CD14-positive monocyte (primary cell): ENCODE measurements at regions not wholly inside any gene's neighbourhood (a gene's known extent, or its start where the extent isn't known, plus 50 kb on each side); places are given as distances from the start of the nearest gene placed in this dataset.

ENCODE experiments used
- DNase-seq, 3 donors: peaks; one replicate each; pipeline ENCODE4 v3.0.0-alpha.2; 2011 to 2022
- H2AFZ ChIP-seq: 2 replicates; pipeline ENCODE4 v1.6.0; 2012; ENCODE audit warnings: mild to moderate bottlenecking, low read depth, low read length, inconsistent platforms; ENCODE audit not compliant: insufficient read depth, poor library complexity, severe bottlenecking
- H3K27ac ChIP-seq, 2 donors: 1 replicate in 1 of 2; 2 replicates in 1 of 2; pipeline ENCODE4 v1.5.1; 2012 to 2013; ENCODE audit warnings: low read length in 2 of 2, control low read depth in 1 of 2, inconsistent platforms in 1 of 2, low read depth in 1 of 2, mild to moderate bottlenecking in 1 of 2
- H3K27me3 ChIP-seq, 2 donors: one replicate each; pipeline versions ENCODE4 v1.6.0 to v1.6.1; 2011 to 2013; ENCODE audit warnings: low read length in 2 of 2; ENCODE audit not compliant: control insufficient read depth in 2 of 2, insufficient read depth in 2 of 2
- H3K36me3 ChIP-seq, 2 donors: replicated peaks in 1 of 2; 1 replicate in 1 of 2; 2 replicates in 1 of 2; pipeline versions ENCODE4 v1.5.1 to v1.6.1; 2012 to 2013; ENCODE audit warnings: low read length in 2 of 2, control low read depth in 1 of 2, inconsistent platforms in 1 of 2, mild to moderate bottlenecking in 1 of 2; ENCODE audit not compliant: insufficient read depth in 2 of 2, control insufficient read depth in 1 of 2
- H3K4me1 ChIP-seq, 2 donors: 1 replicate in 1 of 2; 2 replicates in 1 of 2; pipeline versions ENCODE4 v1.5.1 to v1.6.1; 2012 to 2013; ENCODE audit warnings: low read length in 2 of 2, control low read depth in 1 of 2, inconsistent platforms in 1 of 2, mild to moderate bottlenecking in 1 of 2, moderate library complexity in 1 of 2; ENCODE audit not compliant: insufficient read depth in 2 of 2, control insufficient read depth in 1 of 2
- H3K4me2 ChIP-seq: replicated peaks from 2 replicates; pipeline ENCODE3; 2012; ENCODE audit warnings: low read length, moderate library complexity, mild to moderate bottlenecking; ENCODE audit not compliant: poor library complexity, severe bottlenecking; ENCODE audit errors: extremely low read depth
- H3K4me3 ChIP-seq, 3 experiments: fragments of 200-600 bp in 1 of 3; sonication (generic) in 1 of 3; replicated peaks in 1 of 3; 1 replicate in 2 of 3; 2 replicates in 1 of 3; pipeline ENCODE4 v1.5.1; 2011 to 2013; ENCODE audit warnings: low read length in 3 of 3, mild to moderate bottlenecking in 3 of 3, control low read depth in 2 of 3, low read depth in 2 of 3, inconsistent platforms in 1 of 3, moderate library complexity in 1 of 3
- H3K79me2 ChIP-seq: 2 replicates; pipeline ENCODE4 v1.6.0; 2012; ENCODE audit warnings: mild to moderate bottlenecking, control low read depth, inconsistent platforms, low read length, moderate library complexity; ENCODE audit not compliant: insufficient read depth
- H3K9ac ChIP-seq: 2 replicates; pipeline ENCODE4 v1.6.0; 2017; ENCODE audit warnings: low read length, mild to moderate bottlenecking; ENCODE audit not compliant: insufficient read depth, poor library complexity, severe bottlenecking
- H3K9me3 ChIP-seq, 2 donors: replicated peaks in 1 of 2; 1 replicate in 1 of 2; 2 replicates in 1 of 2; pipeline versions ENCODE4 v1.5.1 to v1.6.1; 2012 to 2013; ENCODE audit warnings: low read length in 2 of 2, control low read depth in 1 of 2; ENCODE audit not compliant: control insufficient read depth in 1 of 2, insufficient read depth in 1 of 2
- H4K20me1 ChIP-seq: 2 replicates; pipeline ENCODE4 v1.6.0; 2012; ENCODE audit warnings: mild to moderate bottlenecking, low read length, control low read depth, moderate library complexity; ENCODE audit not compliant: insufficient read depth
- H3K27ac Mint-ChIP-seq, 7 donors: one replicate each; pipeline ENCODE4 v1.8.0; 2020; ENCODE audit warnings: mild to moderate bottlenecking in 7 of 7, mixed read lengths in 7 of 7, moderate library complexity in 6 of 7, inconsistent platforms in 2 of 7
- H3K27me3 Mint-ChIP-seq, 3 donors: one replicate each; pipeline ENCODE4 v1.8.0; 2021 to 2022; ENCODE audit warnings: low read depth in 3 of 3, mild to moderate bottlenecking in 3 of 3, mixed read lengths in 3 of 3, moderate library complexity in 3 of 3, inconsistent platforms in 1 of 3
- H3K36me3 Mint-ChIP-seq, 2 donors: one replicate each; pipeline ENCODE4 v1.8.0; 2020; ENCODE audit warnings: mixed read lengths in 2 of 2, inconsistent platforms in 1 of 2, mild to moderate bottlenecking in 1 of 2
- H3K4me1 Mint-ChIP-seq: one replicate; pipeline ENCODE4 v1.8.0; 2020; ENCODE audit warnings: mild to moderate bottlenecking, mixed read lengths
- H3K4me3 Mint-ChIP-seq, 2 donors: one replicate each; pipeline ENCODE4 v1.8.0; 2020; ENCODE audit warnings: mild to moderate bottlenecking in 2 of 2, mixed read lengths in 2 of 2, moderate library complexity in 1 of 2
- H3K9me3 Mint-ChIP-seq, 7 donors: one replicate each; pipeline ENCODE4 v1.8.0; 2020 to 2022; ENCODE audit warnings: mixed read lengths in 7 of 7, mild to moderate bottlenecking in 6 of 7, moderate library complexity in 6 of 7, inconsistent platforms in 2 of 7
- CTCF ChIP-seq: fragments of 200-600 bp; IDR thresholded peaks from one replicate; pipeline ENCODE4 v1.8.0; 2022; ENCODE audit warnings: antibody characterized with exemption, mild to moderate bottlenecking
- WGBS: methylation state at CpG from one replicate; pipeline ENCODE4 v1.1.5; 2013; ENCODE audit warnings: missing lambda C conversion rate; ENCODE audit not compliant: insufficient coverage; 5-methylcytosine and 5-hydroxymethylcytosine counted together
- intact Hi-C, 2 donors: fragments of 100-400 bp; cut with micrococcal nuclease; formaldehyde crosslinking; loops; one replicate each; pipeline versions ENCODE4 v1.15.0 to v1.15.1; 2023

GRCh38 chr1:59177756-59178155 lies 119.1 kb upstream of the FGGY start:
- peaks cover 0 to 2% (median 2%) of the 10 kb centered on the region in 3 donors for H3K27me3 Mint-ChIP-seq
- intact Hi-C loops, result no loop called here
- Histone ChIP-seq H2AFZ (no peak overlapping the region), H3K9ac (no peak overlapping the region), H3K4me3 (no peak overlapping the region), H4K20me1 (no peaks in the 10 kb centered on the region), H3K9me3 (no peaks in the 10 kb centered on the region), H3K79me2 (no peaks in the 10 kb centered on the region), H3K27ac (no peak overlapping the region), H3K27me3 (no peaks in the 10 kb centered on the region), H3K36me3 (no peaks in the 10 kb centered on the region), H3K4me1 (peaks cover 4 to 15% of the 10 kb centered on the region in 2 donors), H3K4me2 (no peak overlapping the region)
- H3K9me3 Mint-ChIP-seq, result peaks cover 0 to 6% (median 0%) of the 10 kb centered on the region in 7 donors
- H3K4me3 Mint-ChIP-seq, result no peak overlapping the region
- peak overlapping the region in 1 of 7 donors; percentile 22 for H3K27ac Mint-ChIP-seq
- H3K36me3 Mint-ChIP-seq, result no peaks in the 10 kb centered on the region
- H3K4me1 Mint-ChIP-seq, result peaks cover 19% of the 10 kb centered on the region
- WGBS, result 100% methylated on average over 2 of the region's 2 CpGs
- DNase-seq, result no peak
- no peak for TF ChIP-seq CTCF

- TF ChIP-seq CTCF, result no peak
- Histone ChIP-seq H3K4me2 (no peak overlapping the region), H3K27ac (no peak overlapping the region), H3K36me3 (no peaks in the 10 kb centered on the region), H3K4me1 (peaks cover 4 to 13% of the 10 kb centered on the region in 2 donors), H3K79me2 (no peaks in the 10 kb centered on the region), H2AFZ (no peak overlapping the region), H4K20me1 (no peaks in the 10 kb centered on the region), H3K27me3 (no peaks in the 10 kb centered on the region), H3K9ac (no peak overlapping the region), H3K9me3 (no peaks in the 10 kb centered on the region), H3K4me3 (no peak overlapping the region)
- peaks cover 0 to 6% (median 0%) of the 10 kb centered on the region in 7 donors for H3K9me3 Mint-ChIP-seq
- no peaks in the 10 kb centered on the region for H3K36me3 Mint-ChIP-seq
- peaks cover 17% of the 10 kb centered on the region for H3K4me1 Mint-ChIP-seq
- H3K27ac Mint-ChIP-seq, result no peak overlapping the region
- peaks cover 0 to 2% (median 2%) of the 10 kb centered on the region in 3 donors for H3K27me3 Mint-ChIP-seq
- H3K4me3 Mint-ChIP-seq, result no peak overlapping the region
- intact Hi-C loops, result no loop called here
- 100% methylated on average over 3 of the region's 4 CpGs for WGBS
- DNase-seq, result no peak
Observed at GRCh38 chr1:59178339-59179187, 118.3 kb upstream of the FGGY start.
